IgD-negative memory B cell (primary cell): ENCODE measurements at regions not wholly inside any gene's neighbourhood (a gene's known extent, or its start where the extent isn't known, plus 50 kb on each side); places are given as distances from the start of the nearest gene placed in this dataset.

Experiments
- H3K27ac Mint-ChIP-seq, 3 donors: one replicate each; pipeline ENCODE4 v1.8.0; 2020 to 2022; ENCODE audit warnings: mild to moderate bottlenecking in 3 of 3, mixed read lengths in 3 of 3, moderate library complexity in 1 of 3
- H3K27me3 Mint-ChIP-seq: one replicate; pipeline ENCODE4 v1.8.0; 2021; ENCODE audit warnings: mixed read lengths
- H3K36me3 Mint-ChIP-seq: one replicate; pipeline ENCODE4 v1.8.0; 2020; ENCODE audit warnings: mild to moderate bottlenecking, mixed read lengths
- H3K4me1 Mint-ChIP-seq, 3 donors: one replicate each; pipeline ENCODE4 v1.8.0; 2020 to 2022; ENCODE audit warnings: mixed read lengths in 3 of 3, mild to moderate bottlenecking in 1 of 3
- H3K4me3 Mint-ChIP-seq, 4 donors: one replicate each; pipeline ENCODE4 v1.8.0; 2020 to 2022; ENCODE audit warnings: mild to moderate bottlenecking in 4 of 4, mixed read lengths in 4 of 4, moderate library complexity in 3 of 4
- H3K9me3 Mint-ChIP-seq, 3 donors: one replicate each; pipeline ENCODE4 v1.8.0; 2020 to 2021; ENCODE audit warnings: mixed read lengths in 3 of 3, mild to moderate bottlenecking in 1 of 3

DNA sequence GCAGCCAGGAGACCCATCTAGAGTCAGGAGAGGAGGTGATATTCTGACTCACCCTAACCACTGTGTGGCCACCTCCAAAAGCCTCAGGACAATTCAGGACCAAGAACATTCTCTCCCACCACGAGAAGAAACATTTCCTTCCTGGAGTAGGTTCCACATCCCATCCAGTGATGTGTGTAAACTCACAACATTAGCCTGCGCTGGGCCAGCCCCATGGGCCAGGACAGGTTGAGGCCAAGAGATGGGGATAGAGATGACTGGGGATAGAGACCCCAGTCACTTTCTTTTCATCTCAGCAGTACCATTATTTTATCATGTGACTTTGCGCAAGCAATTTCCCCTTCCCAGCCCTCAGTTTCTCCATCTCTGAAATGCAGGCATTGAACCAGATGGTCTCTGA lies 126.6 kb upstream of the PTPRT start:
- Mint-ChIP-seq H3K4me3 (no peak overlapping the region), H3K36me3 (no peaks in the 10 kb centered on the region), H3K4me1 (no peaks in the 10 kb centered on the region), H3K9me3 (peaks cover 0 to 4% (median 0%) of the 10 kb centered on the region in 3 donors), H3K27me3 (peaks cover 8% of the 10 kb centered on the region), H3K27ac (no peak overlapping the region)

DNA sequence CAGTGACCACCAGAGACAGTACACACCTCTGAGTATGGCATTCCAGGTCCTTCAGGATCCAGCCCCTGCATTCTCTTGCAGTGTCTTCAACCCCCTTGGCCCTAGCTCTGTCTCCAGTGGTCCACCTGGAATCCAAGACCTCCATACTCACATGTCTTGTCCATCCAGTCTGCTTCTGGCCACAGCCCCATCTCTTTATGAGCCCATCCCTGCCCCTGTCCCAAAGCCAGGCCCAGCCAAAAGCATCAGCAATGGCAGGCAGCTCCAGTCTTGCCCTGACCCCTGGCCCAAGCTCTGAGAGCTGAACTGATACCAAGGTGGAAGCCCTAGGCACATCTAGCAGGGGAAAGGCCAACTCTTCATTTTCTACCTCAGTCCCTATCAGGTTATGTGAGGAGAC lies 119.6 kb upstream of the PTPRT start:
- no peaks in the 10 kb centered on the region for H3K4me1 Mint-ChIP-seq
- peaks cover 0 to 6% (median 6%) of the 10 kb centered on the region in 3 donors for H3K9me3 Mint-ChIP-seq
- peaks cover 3% of the 10 kb centered on the region for H3K27me3 Mint-ChIP-seq
- no peaks in the 10 kb centered on the region for H3K36me3 Mint-ChIP-seq
- H3K27ac Mint-ChIP-seq = no peak overlapping the region
- no peak overlapping the region for H3K4me3 Mint-ChIP-seq

DNA sequence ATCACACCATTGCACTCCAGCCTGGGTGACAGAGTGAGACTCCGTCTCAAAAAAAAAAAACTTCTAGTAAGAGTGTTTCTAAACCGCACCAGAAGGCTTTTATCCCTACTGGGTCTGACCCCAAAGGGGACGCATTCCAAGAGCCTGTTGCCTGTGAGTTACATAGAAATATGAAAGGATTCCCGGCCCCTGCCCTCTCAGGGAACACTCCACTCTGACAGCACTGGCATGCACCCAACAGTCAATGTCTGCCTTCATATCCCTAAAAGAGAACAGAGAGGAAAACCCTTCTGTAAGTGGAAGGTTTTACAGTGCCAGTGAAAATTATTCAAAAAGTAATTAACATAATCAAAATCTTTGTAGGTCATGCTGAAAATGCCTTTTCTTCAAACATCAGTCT lies 117.1 kb upstream of the PTPRT start:
- Mint-ChIP-seq H3K27me3 (peaks cover 2% of the 10 kb centered on the region), H3K27ac (no peak overlapping the region), H3K4me1 (no peaks in the 10 kb centered on the region), H3K4me3 (no peak overlapping the region), H3K36me3 (no peaks in the 10 kb centered on the region), H3K9me3 (peaks cover 0 to 6% (median 4%) of the 10 kb centered on the region in 3 donors)

DNA sequence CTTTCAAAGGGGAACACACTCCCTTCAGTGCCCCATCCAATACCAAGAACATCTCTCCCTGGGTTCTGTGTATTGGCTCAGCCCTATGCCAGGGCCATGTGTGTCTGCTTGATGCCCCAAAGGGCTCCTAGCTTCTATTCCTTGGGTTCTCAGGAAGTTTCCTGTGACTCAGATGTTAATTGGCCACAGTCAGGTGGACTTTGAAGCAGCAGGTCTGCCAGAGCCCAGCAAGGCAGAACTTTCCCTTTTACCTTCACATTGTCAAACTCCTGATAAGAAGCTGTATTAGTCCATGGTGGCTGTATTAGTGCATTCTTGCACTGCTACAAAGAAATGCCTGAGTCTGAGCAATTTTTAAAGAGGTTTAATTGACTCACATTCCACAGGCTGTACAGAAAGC lies 116.0 kb upstream of the PTPRT start:
- H3K4me3 Mint-ChIP-seq = no peak overlapping the region
- peaks cover 2% of the 10 kb centered on the region for H3K27me3 Mint-ChIP-seq
- no peak overlapping the region for H3K27ac Mint-ChIP-seq
- no peaks in the 10 kb centered on the region for H3K4me1 Mint-ChIP-seq
- peaks cover 0 to 6% (median 4%) of the 10 kb centered on the region in 3 donors for H3K9me3 Mint-ChIP-seq
- no peaks in the 10 kb centered on the region for H3K36me3 Mint-ChIP-seq

DNA sequence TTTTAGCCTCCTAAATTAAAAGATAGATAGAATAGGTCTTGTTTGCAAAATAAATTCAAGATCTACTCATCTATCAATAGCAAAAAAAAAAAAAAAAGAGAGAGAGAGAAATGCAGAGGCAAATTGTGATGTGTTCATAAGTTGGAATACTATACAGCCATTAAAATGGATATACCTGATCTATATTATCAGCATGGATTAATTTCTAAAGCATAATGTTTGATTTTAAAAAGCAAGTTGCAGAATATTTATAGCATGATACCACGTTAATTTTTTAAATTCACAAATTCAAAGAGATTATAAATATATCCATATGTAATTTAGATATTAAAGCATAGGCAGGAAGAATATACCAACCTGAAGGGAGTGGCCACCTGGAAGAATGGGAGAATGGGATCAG lies 114.9 kb upstream of the PTPRT start:
- Mint-ChIP-seq H3K27me3 (peaks cover 2% of the 10 kb centered on the region), H3K9me3 (peaks cover 0 to 6% (median 4%) of the 10 kb centered on the region in 3 donors), H3K36me3 (no peaks in the 10 kb centered on the region), H3K27ac (no peak overlapping the region), H3K4me1 (no peaks in the 10 kb centered on the region), H3K4me3 (no peak overlapping the region)

DNA sequence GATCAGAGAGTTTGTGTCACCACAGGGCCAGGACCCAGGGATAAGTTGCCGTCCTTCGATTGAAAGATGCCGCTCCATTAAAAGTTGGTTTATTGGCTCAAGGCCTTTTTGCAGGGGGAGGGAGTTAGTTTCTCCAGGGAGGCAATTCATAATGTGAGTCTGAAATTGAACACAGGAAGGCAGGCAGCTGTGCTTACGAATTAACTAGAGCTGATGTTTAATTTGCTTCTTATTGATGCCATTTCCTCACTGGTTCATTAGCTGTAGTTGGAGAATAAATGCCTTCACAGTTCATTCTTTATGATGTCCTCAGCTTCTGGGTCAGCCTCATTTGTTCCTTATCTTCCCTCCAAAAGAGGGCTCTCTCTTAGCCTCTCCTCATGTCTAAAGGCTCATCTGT lies 113.2 kb upstream of the PTPRT start:
- Mint-ChIP-seq H3K9me3 (peaks cover 0 to 2% (median 0%) of the 10 kb centered on the region in 3 donors), H3K27me3 (peaks cover 2% of the 10 kb centered on the region), H3K36me3 (no peaks in the 10 kb centered on the region), H3K4me3 (no peak overlapping the region), H3K4me1 (no peaks in the 10 kb centered on the region), H3K27ac (peak overlapping the region in 1 of 3 donors; percentile 7)

DNA sequence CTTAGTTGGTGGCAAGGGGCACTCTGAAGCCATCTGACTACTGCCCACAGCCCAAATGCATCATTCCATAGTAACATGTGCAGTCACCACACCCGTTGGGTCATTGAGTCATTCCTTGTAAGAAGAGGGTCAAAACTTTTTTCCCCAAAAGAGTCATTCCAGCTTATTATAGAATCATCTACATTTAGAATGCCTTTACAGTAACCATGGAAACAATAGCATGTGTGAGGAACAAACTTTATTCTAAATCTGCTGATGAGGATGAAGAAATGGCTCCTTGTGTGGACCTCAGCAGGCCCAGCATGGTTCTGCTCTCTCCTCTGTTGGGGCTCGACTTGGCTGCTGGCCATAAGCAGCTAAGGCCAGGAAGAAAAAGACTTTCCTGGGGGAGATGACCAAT lies 111.2 kb upstream of the PTPRT start:
- no peak overlapping the region for H3K4me3 Mint-ChIP-seq
- no peak overlapping the region for H3K27ac Mint-ChIP-seq
- peaks cover 2% of the 10 kb centered on the region for H3K27me3 Mint-ChIP-seq
- H3K36me3 Mint-ChIP-seq = no peaks in the 10 kb centered on the region
- no peaks in the 10 kb centered on the region for H3K4me1 Mint-ChIP-seq
- H3K9me3 Mint-ChIP-seq = no peaks in the 10 kb centered on the region

DNA sequence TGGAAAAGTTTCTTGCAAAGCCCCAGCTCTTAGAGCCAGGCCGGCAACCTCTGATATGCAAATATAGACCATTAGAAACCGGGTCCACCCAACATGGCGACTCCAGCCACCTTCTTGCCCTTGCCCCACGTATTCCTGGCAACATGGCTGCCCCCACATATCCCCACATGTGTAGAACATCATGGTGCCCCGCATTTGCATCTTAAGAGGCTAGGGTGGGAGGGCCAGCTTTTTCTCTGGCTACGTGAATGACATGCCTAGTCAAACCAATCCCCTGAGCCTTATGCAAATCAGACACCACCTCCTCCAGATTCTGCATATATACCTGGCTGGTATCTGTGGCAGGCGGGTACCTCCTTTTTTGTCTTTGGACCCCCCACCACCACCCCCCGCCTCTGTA lies 106.1 kb upstream of the PTPRT start:
- H3K27ac Mint-ChIP-seq = no peak overlapping the region
- no peaks in the 10 kb centered on the region for H3K36me3 Mint-ChIP-seq
- H3K4me1 Mint-ChIP-seq = no peaks in the 10 kb centered on the region
- H3K4me3 Mint-ChIP-seq = no peak overlapping the region
- H3K27me3 Mint-ChIP-seq = peaks cover 2% of the 10 kb centered on the region
- H3K9me3 Mint-ChIP-seq = peaks cover 0 to 9% (median 3%) of the 10 kb centered on the region in 3 donors

DNA sequence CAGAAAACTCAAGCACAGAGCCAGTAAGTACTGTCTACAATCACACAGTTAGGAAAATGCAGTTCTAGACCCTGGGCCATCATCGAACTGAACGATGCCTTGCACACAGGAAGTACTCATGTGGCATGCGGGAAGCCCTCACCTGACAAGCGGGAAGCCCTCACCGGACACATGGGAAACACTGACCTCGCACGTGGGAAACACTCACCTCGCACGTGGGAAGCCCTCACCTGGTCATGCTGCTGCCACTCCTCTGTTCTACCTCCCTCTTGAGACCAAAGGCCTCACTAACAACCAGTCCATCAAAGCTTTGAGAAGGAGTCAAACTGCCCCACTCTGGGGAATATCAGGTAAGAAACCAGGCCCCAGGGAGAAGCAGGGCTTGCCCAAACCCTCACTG lies 105.6 kb upstream of the PTPRT start:
- H3K36me3 Mint-ChIP-seq = no peaks in the 10 kb centered on the region
- no peak overlapping the region for H3K4me3 Mint-ChIP-seq
- H3K9me3 Mint-ChIP-seq = peaks cover 0 to 9% (median 3%) of the 10 kb centered on the region in 3 donors
- no peak overlapping the region for H3K27ac Mint-ChIP-seq
- H3K4me1 Mint-ChIP-seq = no peaks in the 10 kb centered on the region
- peaks cover 2% of the 10 kb centered on the region for H3K27me3 Mint-ChIP-seq

DNA sequence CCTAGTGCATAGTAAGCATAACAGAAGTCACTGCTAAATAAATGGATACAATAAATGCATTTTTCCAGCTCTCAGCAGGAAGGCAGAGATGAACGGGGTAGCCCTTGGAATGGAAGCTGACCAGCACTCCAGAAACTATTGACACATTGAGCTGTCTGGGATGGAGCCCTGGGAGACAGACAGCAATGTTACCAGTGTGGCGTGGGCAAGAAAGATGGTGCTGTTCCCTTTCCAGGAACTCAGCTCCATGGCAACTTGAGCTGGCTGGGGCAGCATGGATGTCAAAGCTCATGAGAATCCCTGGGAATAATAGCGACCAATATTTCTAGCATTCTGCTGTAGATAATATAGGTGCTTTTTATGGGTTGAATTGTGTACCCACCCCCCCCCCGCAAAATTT lies 104.3 kb upstream of the PTPRT start:
- Mint-ChIP-seq H3K9me3 (peaks cover 0 to 9% (median 3%) of the 10 kb centered on the region in 3 donors), H3K27me3 (peaks cover 2% of the 10 kb centered on the region), H3K4me3 (no peak overlapping the region), H3K4me1 (no peaks in the 10 kb centered on the region), H3K36me3 (no peaks in the 10 kb centered on the region), H3K27ac (no peak overlapping the region)

DNA sequence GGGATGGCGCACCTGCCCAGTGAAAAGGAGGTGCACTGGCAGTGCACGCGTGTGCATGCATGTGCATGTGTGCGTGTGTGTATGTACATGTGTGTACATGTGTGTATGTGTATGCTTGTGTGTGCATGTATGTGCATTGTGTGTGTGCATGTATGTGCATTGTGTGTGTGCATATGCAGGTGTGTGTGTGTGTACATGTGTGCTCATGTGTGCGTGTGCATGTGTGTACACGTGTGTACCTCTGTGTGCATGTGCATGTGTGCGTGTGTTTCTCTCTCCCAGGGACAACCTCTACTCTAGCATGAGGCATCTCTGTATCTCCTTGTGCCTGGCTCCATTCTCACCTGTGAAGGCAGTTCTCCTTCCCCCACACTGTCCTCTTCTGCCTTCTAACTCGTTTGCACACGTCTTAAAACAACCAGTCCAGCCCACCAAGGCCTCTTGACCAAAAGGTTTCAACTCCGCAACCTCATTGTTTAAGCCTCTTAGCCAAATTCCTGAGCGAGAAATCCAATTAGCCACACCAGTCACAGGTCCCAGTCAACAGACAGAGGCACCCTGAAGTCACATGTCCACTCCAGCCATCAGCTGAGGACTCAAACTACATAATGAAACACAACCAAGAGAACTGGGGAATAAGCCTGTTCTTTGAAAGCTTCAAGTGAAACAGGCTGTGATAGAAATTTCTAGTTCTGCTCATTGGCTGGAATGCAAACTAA lies 103.5 kb upstream of the PTPRT start:
- no peak overlapping the region for H3K27ac Mint-ChIP-seq

DNA sequence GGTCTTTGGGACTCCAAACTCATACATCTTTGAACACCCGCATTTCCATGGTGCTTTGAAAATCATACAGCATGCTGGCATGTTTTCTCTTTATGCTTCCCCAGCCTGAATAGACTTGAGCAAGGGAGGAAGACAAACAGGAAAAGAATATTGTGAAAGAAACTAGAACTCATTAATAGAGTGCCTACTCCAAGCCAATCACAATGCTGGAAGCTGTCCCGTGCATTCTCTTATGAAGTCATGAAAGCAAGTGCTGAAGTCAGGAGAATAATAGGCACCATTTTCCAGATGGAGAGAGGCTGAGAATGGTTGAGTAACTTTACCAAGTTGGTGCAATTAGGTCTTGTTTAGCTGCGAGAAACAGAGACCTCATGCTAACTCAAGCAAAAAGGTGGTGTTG lies 102.5 kb upstream of the PTPRT start:
- H3K36me3 Mint-ChIP-seq = no peaks in the 10 kb centered on the region
- H3K27me3 Mint-ChIP-seq = peaks cover 2% of the 10 kb centered on the region
- peaks cover 0 to 9% (median 3%) of the 10 kb centered on the region in 3 donors for H3K9me3 Mint-ChIP-seq
- H3K4me3 Mint-ChIP-seq = no peak overlapping the region
- H3K4me1 Mint-ChIP-seq = no peaks in the 10 kb centered on the region
- no peak overlapping the region for H3K27ac Mint-ChIP-seq

More for the DNA sequence above, 103.5 kb upstream of the PTPRT start:
- peaks cover 0 to 9% (median 3%) of the 10 kb centered on the region in 3 donors for H3K9me3 Mint-ChIP-seq
- H3K4me3 Mint-ChIP-seq = peak overlapping the region in 1 of 4 donors; percentile 39
- H3K27me3 Mint-ChIP-seq = peaks cover 2% of the 10 kb centered on the region
- H3K4me1 Mint-ChIP-seq = no peaks in the 10 kb centered on the region
- H3K36me3 Mint-ChIP-seq = no peaks in the 10 kb centered on the region

DNA sequence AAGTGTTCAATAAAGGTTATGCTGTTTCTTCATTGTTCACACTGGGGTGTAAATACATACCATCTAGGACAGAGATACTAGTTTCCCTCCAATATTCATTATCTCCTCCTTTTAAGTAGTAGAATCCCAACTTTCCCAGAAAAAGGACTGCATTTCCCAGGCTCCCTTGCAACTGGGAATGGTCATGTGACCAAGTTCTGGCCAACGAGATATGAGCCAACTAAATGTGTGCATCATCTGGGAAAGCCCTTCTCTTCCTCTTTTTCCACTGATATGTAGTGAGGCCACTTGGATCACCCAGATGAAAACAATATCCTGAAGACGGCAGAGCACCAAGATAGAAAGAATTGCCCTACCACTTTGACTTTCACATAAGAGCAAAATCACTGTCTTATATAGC lies 97.9 kb upstream of the PTPRT start:
- Mint-ChIP-seq H3K4me3 (no peak overlapping the region), H3K27me3 (peaks cover 2% of the 10 kb centered on the region), H3K27ac (no peak overlapping the region)

DNA sequence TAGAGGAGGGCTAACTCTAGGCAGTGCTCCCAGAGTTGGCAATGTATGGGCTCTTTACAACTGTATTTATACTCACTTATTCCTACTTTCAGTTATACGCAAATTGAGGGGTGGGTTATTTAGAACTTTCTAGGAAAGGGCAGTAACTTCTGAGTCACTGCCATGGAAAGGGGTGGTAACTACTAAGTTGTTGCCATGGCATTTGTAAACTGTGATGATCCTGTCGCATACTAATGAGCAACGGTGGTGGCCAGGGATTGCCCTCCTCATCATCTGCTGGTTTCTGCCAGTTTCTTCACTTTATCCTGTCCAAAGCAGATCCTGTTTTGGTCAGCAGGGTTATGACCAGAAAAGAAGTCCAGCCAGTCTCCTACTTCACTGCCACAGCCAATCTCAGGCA lies 95.5 kb upstream of the PTPRT start:
- Mint-ChIP-seq H3K4me1 (no peaks in the 10 kb centered on the region), H3K9me3 (peaks cover 2 to 6% (median 4%) of the 10 kb centered on the region in 3 donors), H3K27ac (no peak overlapping the region), H3K27me3 (peaks cover 12% of the 10 kb centered on the region), H3K36me3 (no peaks in the 10 kb centered on the region), H3K4me3 (no peak overlapping the region)

More for the DNA sequence above, 97.9 kb upstream of the PTPRT start:
- Mint-ChIP-seq H3K36me3 (no peaks in the 10 kb centered on the region), H3K9me3 (peaks cover 0 to 3% (median 0%) of the 10 kb centered on the region in 3 donors), H3K4me1 (no peaks in the 10 kb centered on the region)

DNA sequence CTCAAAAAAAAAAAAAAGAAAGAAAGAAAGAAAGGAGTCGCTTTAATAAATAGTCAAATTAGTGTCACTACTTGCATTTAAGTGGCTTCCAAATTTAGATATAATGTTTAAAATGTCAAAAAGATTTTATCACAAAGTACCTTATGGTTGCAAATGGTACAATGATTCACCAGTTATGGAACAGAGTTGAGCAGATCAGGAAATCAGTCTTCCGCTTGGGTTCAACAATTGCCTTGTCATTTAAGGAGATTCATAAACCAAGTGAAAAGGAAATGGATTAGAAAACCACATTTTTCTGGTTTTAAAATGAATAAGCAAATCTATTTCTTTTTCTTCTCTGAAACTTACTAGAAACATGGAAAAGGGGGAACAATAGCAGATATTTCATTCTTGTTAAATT lies 94.8 kb upstream of the PTPRT start:
- peaks cover 5 to 6% (median 6%) of the 10 kb centered on the region in 3 donors for H3K9me3 Mint-ChIP-seq
- no peak overlapping the region for H3K27ac Mint-ChIP-seq
- no peaks in the 10 kb centered on the region for H3K36me3 Mint-ChIP-seq
- no peak overlapping the region for H3K4me3 Mint-ChIP-seq
- H3K27me3 Mint-ChIP-seq = peaks cover 12% of the 10 kb centered on the region
- H3K4me1 Mint-ChIP-seq = no peaks in the 10 kb centered on the region

DNA sequence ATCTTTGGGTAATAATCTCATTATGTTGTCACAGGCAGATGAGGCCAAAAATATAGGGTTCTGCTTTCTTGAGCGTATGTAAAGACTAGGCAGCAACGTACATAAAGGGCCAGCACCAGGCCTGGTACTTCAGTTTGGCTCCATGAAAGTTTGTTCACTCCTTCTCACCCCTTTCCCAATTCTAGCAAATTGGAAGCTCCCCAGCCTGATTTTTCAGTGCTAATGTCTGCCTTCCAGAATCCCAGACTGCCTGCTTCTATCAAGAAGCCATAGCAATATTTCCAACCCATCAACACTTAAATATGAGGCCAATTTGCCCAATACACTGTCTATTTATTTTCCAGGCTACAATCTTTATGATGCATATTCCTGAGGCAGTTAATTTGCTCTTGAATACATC lies 93.4 kb upstream of the PTPRT start:
- H3K4me3 Mint-ChIP-seq = no peak overlapping the region
- no peaks in the 10 kb centered on the region for H3K36me3 Mint-ChIP-seq
- H3K27me3 Mint-ChIP-seq = peaks cover 12% of the 10 kb centered on the region
- no peak overlapping the region for H3K27ac Mint-ChIP-seq
- H3K9me3 Mint-ChIP-seq = peaks cover 6 to 9% (median 8%) of the 10 kb centered on the region in 3 donors
- H3K4me1 Mint-ChIP-seq = no peaks in the 10 kb centered on the region
